Activated T-helper 1 cell treated with anti-CD3 and anti-CD28 coated beads, Interleukin-12 subunit alpha, Interleukin-12 subunit beta, Interleukin-2, Interleukin-4 antibody, amounts not matched to agents 30 ng/mL and 10 ng/mL and 1 ng/mL, durations not matched to agents 14 hours and 24 hours and 36 hours (primary cell): ENCODE measurements at regions not wholly inside any gene's neighbourhood (a gene's known extent, or its start where the extent isn't known, plus 50 kb on each side); places are given as distances from the start of the nearest gene placed in this dataset.

Source experiments
- DNase-seq: peaks from one replicate; pipeline ENCODE4 v3.0.0; 2021; ENCODE audit warnings: low spot score
- H3K27ac Mint-ChIP-seq: one replicate; pipeline ENCODE4 v1.8.0; 2021; ENCODE audit warnings: mild to moderate bottlenecking, mixed read lengths
- H3K27me3 Mint-ChIP-seq: one replicate; pipeline ENCODE4 v1.8.0; 2022; ENCODE audit warnings: mild to moderate bottlenecking, moderate library complexity, mixed read lengths; ENCODE audit not compliant: insufficient read depth
- H3K36me3 Mint-ChIP-seq: one replicate; pipeline ENCODE4 v1.8.0; 2021; ENCODE audit warnings: low read depth, mixed read lengths
- H3K4me1 Mint-ChIP-seq: one replicate; pipeline ENCODE4 v1.8.0; 2021; ENCODE audit warnings: low read depth, mixed read lengths
- H3K4me3 Mint-ChIP-seq: one replicate; pipeline ENCODE4 v1.8.0; 2021; ENCODE audit warnings: mild to moderate bottlenecking, moderate library complexity, mixed read lengths
- H3K9me3 Mint-ChIP-seq: one replicate; pipeline ENCODE4 v1.8.0; 2021; ENCODE audit warnings: mixed read lengths
- intact Hi-C: fragments of 100-400 bp; cut with micrococcal nuclease; formaldehyde crosslinking; loops from one replicate; pipeline ENCODE4 v1.15.1; 2024

GRCh38 chr18:2102022-2102421 is 469.3 kb downstream of the METTL4 start:
- no peaks in the 10 kb centered on the region for H3K36me3 Mint-ChIP-seq
- H3K4me3 Mint-ChIP-seq, result no peak overlapping the region
- H3K27me3 Mint-ChIP-seq, result peaks cover 11% of the 10 kb centered on the region
- intact Hi-C loops, result no loop called here
- no peaks in the 10 kb centered on the region for H3K4me1 Mint-ChIP-seq
- no peak overlapping the region for H3K27ac Mint-ChIP-seq
- no peak for DNase-seq
- no peaks in the 10 kb centered on the region for H3K9me3 Mint-ChIP-seq

- intact Hi-C loops, result no loop called here
- Mint-ChIP-seq H3K36me3 (no peaks in the 10 kb centered on the region), H3K4me3 (no peak overlapping the region), H3K9me3 (no peaks in the 10 kb centered on the region), H3K27me3 (peaks cover 5% of the 10 kb centered on the region), H3K27ac (no peak overlapping the region), H3K4me1 (no peaks in the 10 kb centered on the region)
- DNase-seq, result no peak
Observed at GRCh38 chr18:2103299-2103698, 468.0 kb downstream of the METTL4 start.

GRCh38 chr18:2104620-2105462 is 466.5 kb downstream of the METTL4 start:
- Mint-ChIP-seq H3K9me3 (no peaks in the 10 kb centered on the region), H3K36me3 (no peaks in the 10 kb centered on the region), H3K27me3 (peaks cover 2% of the 10 kb centered on the region), H3K27ac (no peak overlapping the region), H3K4me1 (no peaks in the 10 kb centered on the region), H3K4me3 (no peak overlapping the region)
- peak; percentile 22 for DNase-seq
- intact Hi-C loops, result loop anchor here (2.0 kb wide), 1 partner anchor 120 kb away; no protein-coding TSS in a partner anchor

DNA sequence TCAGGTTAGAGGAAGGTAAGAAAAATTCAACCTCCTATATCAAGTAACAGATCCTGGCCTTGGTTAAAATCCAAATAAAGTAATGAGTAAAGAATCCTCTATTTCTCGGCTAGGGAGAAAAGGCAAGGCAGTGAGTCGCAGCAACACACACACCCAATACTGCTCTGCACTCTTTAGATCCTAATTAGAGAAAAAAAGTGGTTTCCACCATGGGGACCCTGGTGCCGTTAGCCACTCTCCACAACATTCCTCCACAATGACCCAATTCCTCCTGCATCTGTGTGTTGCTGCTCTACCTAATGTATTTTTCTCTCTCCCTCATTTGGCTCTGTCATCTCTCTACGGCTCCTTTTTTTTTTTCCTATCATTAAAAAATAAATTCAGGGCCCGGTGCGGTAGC is 462.7 kb downstream of the METTL4 start:
- no peaks in the 10 kb centered on the region for H3K36me3 Mint-ChIP-seq
- DNase-seq, result no peak
- H3K4me3 Mint-ChIP-seq, result no peak overlapping the region
- no peaks in the 10 kb centered on the region for H3K9me3 Mint-ChIP-seq
- intact Hi-C loops, result no loop called here
- no peak overlapping the region for H3K27ac Mint-ChIP-seq
- H3K27me3 Mint-ChIP-seq, result peaks cover under 1% of the 10 kb centered on the region
- no peaks in the 10 kb centered on the region for H3K4me1 Mint-ChIP-seq

DNA sequence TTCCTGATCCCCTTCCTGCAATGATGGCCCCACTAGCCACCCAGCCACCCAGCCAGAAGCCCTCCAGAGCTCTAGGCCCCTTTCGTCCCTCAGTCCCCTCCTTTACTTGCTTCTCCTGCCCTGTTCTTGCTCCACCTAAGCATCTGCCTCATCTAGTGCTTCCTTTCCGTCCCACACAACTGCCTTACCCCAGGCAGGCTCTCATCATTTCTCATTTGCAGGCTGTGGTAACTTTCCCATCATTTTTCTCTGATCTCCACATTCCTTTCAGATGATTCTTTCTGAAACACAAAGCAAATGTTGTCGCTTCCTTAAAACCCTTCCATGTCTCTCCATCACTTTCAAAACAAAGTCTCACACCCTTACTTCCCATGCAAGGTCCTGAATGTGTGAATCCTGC is 459.8 kb downstream of the METTL4 start:
- H3K27me3 Mint-ChIP-seq, result no peaks in the 10 kb centered on the region
- DNase-seq, result no peak
- no peak overlapping the region for H3K27ac Mint-ChIP-seq
- H3K36me3 Mint-ChIP-seq, result no peaks in the 10 kb centered on the region
- intact Hi-C loops, result no loop called here
- no peak overlapping the region for H3K4me3 Mint-ChIP-seq
- H3K9me3 Mint-ChIP-seq, result no peaks in the 10 kb centered on the region
- no peaks in the 10 kb centered on the region for H3K4me1 Mint-ChIP-seq

DNA sequence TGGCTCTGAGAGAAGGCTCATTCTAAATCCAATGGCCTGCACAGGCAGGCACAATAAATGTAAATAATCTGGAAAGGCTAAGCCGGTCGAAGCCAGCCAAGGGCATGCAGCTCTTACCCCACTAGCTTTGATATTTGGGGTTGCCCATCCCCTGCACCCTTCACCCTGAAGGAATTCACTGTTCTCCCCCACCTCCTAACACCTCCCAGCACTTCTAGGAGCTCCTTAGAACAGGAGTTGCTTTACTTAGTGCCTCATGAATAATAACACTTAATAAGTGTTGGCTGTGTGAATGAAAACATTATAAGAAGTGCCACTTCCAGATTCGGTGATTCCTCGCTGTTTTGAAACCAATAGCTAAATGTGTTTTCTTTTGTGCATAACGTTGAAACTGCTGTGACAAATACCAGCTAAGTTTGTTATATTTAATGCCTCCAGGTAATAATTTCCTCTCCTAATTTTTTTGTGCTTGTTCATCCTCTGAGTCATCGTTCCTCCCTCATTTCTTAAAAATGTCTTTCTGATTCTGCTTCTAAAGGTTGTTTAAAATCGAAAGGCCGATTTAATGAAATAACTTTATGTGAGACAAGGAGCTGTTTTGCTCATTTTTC is 458.8 kb downstream of the METTL4 start:
- Mint-ChIP-seq H3K36me3 (no peaks in the 10 kb centered on the region), H3K4me3 (no peak overlapping the region), H3K9me3 (no peaks in the 10 kb centered on the region), H3K27ac (no peak overlapping the region), H3K27me3 (no peaks in the 10 kb centered on the region), H3K4me1 (no peaks in the 10 kb centered on the region)
- intact Hi-C loops, result no loop called here
- no peak for DNase-seq

DNA sequence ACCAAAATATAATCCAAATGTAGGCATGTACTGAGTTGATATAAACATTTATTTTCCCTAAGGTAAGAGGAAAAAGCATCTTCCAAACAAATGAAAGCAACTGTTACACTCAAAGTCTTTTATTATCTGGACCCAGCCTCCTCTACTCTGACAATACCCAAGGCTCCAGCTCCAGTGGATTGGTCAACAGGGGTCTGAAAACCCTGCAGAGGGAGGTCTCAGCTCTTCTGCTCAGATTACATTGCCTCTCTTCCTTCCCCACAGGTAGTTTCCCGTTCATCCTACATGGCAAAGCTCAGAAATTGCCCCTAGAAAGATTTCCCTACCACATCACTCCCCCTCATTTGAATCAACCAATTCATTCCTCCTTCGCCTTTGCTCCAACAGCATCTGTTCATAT is 457.0 kb downstream of the METTL4 start:
- no peaks in the 10 kb centered on the region for H3K4me1 Mint-ChIP-seq
- H3K9me3 Mint-ChIP-seq, result no peaks in the 10 kb centered on the region
- intact Hi-C loops, result no loop called here
- H3K36me3 Mint-ChIP-seq, result no peaks in the 10 kb centered on the region
- no peak overlapping the region for H3K4me3 Mint-ChIP-seq
- no peak overlapping the region for H3K27ac Mint-ChIP-seq
- H3K27me3 Mint-ChIP-seq, result peaks cover 8% of the 10 kb centered on the region
- no peak for DNase-seq

GRCh38 chr18:2114765-2115164 is 456.5 kb downstream of the METTL4 start:
- H3K36me3 Mint-ChIP-seq, result no peaks in the 10 kb centered on the region
- intact Hi-C loops, result no loop called here
- no peak for DNase-seq
- no peaks in the 10 kb centered on the region for H3K9me3 Mint-ChIP-seq
- H3K4me3 Mint-ChIP-seq, result no peak overlapping the region
- H3K27me3 Mint-ChIP-seq, result peaks cover 12% of the 10 kb centered on the region
- H3K4me1 Mint-ChIP-seq, result no peaks in the 10 kb centered on the region
- no peak overlapping the region for H3K27ac Mint-ChIP-seq

- Mint-ChIP-seq H3K4me1 (no peaks in the 10 kb centered on the region), H3K36me3 (no peaks in the 10 kb centered on the region), H3K27ac (no peak overlapping the region), H3K27me3 (peaks cover 14% of the 10 kb centered on the region), H3K4me3 (no peak overlapping the region), H3K9me3 (no peaks in the 10 kb centered on the region)
- intact Hi-C loops, result no loop called here
- DNase-seq, result no peak
Observed at GRCh38 chr18:2121224-2121623, 450.1 kb downstream of the METTL4 start.

- Mint-ChIP-seq H3K9me3 (no peaks in the 10 kb centered on the region), H3K4me1 (no peaks in the 10 kb centered on the region), H3K4me3 (no peak overlapping the region), H3K27ac (no peak overlapping the region), H3K36me3 (no peaks in the 10 kb centered on the region), H3K27me3 (peaks cover 10% of the 10 kb centered on the region)
- DNase-seq, result no peak
- intact Hi-C loops, result no loop called here
Observed at GRCh38 chr18:2123077-2123476, 448.2 kb downstream of the METTL4 start.

GRCh38 chr18:2134364-2134763 is 436.9 kb downstream of the METTL4 start:
- Mint-ChIP-seq H3K4me1 (no peaks in the 10 kb centered on the region), H3K27me3 (no peaks in the 10 kb centered on the region), H3K4me3 (no peak overlapping the region), H3K36me3 (no peaks in the 10 kb centered on the region), H3K9me3 (no peaks in the 10 kb centered on the region), H3K27ac (no peak overlapping the region)
- no peak for DNase-seq
- intact Hi-C loops, result no loop called here

GRCh38 chr18:2135309-2135708 is 436.0 kb downstream of the METTL4 start:
- Mint-ChIP-seq H3K27me3 (no peaks in the 10 kb centered on the region), H3K9me3 (no peaks in the 10 kb centered on the region), H3K4me3 (no peak overlapping the region), H3K4me1 (no peaks in the 10 kb centered on the region), H3K36me3 (no peaks in the 10 kb centered on the region), H3K27ac (no peak overlapping the region)
- no peak for DNase-seq
- intact Hi-C loops, result no loop called here

DNA sequence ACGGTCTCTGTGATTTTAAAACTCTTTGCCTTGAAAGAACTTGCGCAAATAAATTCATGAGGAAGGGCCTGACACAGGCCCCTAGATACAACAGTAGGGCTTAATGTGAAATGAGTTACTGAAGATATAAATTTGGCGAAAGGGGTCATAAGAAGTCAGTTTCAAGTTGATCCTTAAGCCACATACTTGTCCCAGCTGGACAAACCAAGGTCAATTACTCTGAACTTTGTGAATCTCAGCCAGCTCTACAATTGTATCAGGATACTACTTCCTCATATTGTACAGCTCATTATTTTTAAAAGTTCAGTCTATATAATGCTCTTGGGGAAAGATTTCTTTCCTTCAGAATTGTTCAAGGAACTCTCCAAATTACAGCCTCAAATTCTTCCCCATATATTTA is 432.8 kb downstream of the METTL4 start:
- intact Hi-C loops, result no loop called here
- Mint-ChIP-seq H3K9me3 (no peaks in the 10 kb centered on the region), H3K27ac (no peak overlapping the region), H3K27me3 (peaks cover 4% of the 10 kb centered on the region), H3K4me3 (no peak overlapping the region), H3K36me3 (no peaks in the 10 kb centered on the region), H3K4me1 (no peaks in the 10 kb centered on the region)
- no peak for DNase-seq
